HG02970 (cell line): ENCODE measurements at regions not wholly inside any gene's neighbourhood (a gene's known extent, or its start where the extent isn't known, plus 50 kb on each side); places are given as distances from the start of the nearest gene placed in this dataset.

ENCODE experiments used
- ATAC-seq: cut with Tn5 transposase; IDR thresholded peaks from one replicate; pipeline ENCODE4 v1.9.1; 2021; ENCODE audit warnings: mild to moderate bottlenecking, moderate library complexity, moderate number of reproducible peaks; ENCODE audit not compliant: unreplicated experiment, low FRiP score

DNA sequence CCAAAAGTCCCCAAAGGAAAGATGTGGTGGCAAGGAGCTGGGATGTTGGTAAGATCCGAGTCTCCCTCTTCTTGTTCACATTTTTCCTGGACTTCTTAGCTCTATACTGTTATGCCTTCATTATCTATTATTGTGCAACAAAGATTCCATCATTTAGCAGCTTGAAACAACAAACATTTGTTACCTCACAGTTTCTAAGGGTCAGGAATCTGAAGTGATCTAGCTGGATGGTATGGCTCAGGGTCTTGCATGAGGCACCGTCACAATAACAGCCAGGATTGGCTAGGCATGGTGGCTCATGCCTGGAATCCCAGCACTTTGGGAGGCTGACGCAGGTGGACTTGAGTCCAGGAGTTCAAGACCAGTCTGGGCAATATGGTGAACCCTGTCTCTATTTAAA lies 51.1 kb upstream of the KRAS start:
- ATAC-seq = no peak
